ENCODE measurements at regions not wholly inside any gene's neighbourhood (a gene's known extent, or its start where the extent isn't known, plus 50 kb on each side); places are given as distances from the start of the nearest gene placed in this dataset.

- H3K4me3 ChIP-seq (ENCODE audit: low read depth, low read length): no peak overlapping the region
- TF ChIP-seq MYC (IDR thresholded peaks at IDR 0.05; ENCODE audit: low read depth, low read length) (no peak), CTCF (IDR thresholded peaks at IDR 0.05; ENCODE audit: low read depth, low read length) (no peak), POLR2A (IDR thresholded peaks at IDR 0.05; ENCODE audit: extremely low read depth, insufficient read length) (no peak), MAX (IDR thresholded peaks at IDR 0.05; ENCODE audit: low read depth, low read length) (no peak)
- DNase-seq (ENCODE audit: low read depth): no peak
Observed at GRCh38 chr21:33135925-33136324, 66.0 kb downstream of the OLIG1 start.

GRCh38 chr21:33136847-33137502, 67.0 kb downstream of the OLIG1 start:
- no peak for DNase-seq (ENCODE audit: low read depth)
- TF ChIP-seq MAX (IDR thresholded peaks at IDR 0.05; ENCODE audit: low read depth, low read length): no peak
- TF ChIP-seq POLR2A (IDR thresholded peaks at IDR 0.05; ENCODE audit: extremely low read depth, insufficient read length): no peak
- no peak for TF ChIP-seq CTCF (IDR thresholded peaks at IDR 0.05; ENCODE audit: low read depth, low read length)
- TF ChIP-seq MYC (IDR thresholded peaks at IDR 0.05; ENCODE audit: low read depth, low read length): no peak

DNA sequence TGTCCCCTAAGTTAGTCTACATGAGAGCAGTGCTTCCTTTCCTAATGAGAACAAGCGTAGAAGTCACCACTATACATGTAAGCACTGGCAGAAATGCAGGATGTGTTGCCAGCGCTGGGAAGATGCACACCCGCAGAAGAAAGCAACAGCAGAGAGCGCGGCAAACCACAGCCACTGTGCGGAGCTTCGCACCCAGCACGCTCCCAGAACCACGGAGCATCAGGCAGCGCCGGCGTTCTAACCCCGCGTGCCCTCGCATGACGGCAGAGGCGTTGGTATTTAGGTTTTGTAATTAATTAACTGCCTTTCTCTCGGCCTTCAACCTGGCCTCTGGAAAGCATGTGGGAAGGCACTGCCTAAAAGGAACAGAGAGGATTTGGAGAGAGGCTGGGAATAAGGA, 69.1 kb downstream of the OLIG1 start:
- H3K4me3 ChIP-seq (ENCODE audit: low read depth, low read length): no peak overlapping the region
- no peak for DNase-seq (ENCODE audit: low read depth)
- TF ChIP-seq MAX (IDR thresholded peaks at IDR 0.05; ENCODE audit: low read depth, low read length) (no peak), CTCF (IDR thresholded peaks at IDR 0.05; ENCODE audit: low read depth, low read length) (no peak), MYC (IDR thresholded peaks at IDR 0.05; ENCODE audit: low read depth, low read length) (no peak), POLR2A (IDR thresholded peaks at IDR 0.05; ENCODE audit: extremely low read depth, insufficient read length) (no peak)

More at GRCh38 chr21:33136847-33137502, 67.0 kb downstream of the OLIG1 start:
- no peak overlapping the region for H3K4me3 ChIP-seq (ENCODE audit: low read depth, low read length)

DNA sequence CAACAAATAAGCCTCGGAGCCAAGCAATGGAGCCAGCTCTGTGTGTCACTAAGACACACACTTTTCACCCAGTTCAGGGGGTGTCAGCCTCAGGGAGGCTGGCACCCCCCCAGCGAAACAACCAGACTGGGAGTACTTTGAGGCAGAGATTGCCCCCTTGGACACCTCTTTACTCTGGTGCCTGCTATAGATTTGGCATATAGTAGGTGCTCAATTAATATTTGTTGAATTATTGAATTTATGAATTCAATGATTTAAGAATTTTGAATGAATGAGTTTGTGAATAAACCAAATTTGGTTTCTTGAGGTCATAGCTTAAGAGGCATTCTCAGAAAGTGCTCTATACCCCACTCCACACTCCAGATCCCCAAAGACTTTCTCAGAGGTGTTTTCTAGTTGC, 70.3 kb downstream of the OLIG1 start:
- no peak overlapping the region for H3K4me3 ChIP-seq (ENCODE audit: low read depth, low read length)
- TF ChIP-seq CTCF (IDR thresholded peaks at IDR 0.05; ENCODE audit: low read depth, low read length) (no peak), POLR2A (IDR thresholded peaks at IDR 0.05; ENCODE audit: extremely low read depth, insufficient read length) (no peak), MYC (IDR thresholded peaks at IDR 0.05; ENCODE audit: low read depth, low read length) (no peak), MAX (IDR thresholded peaks at IDR 0.05; ENCODE audit: low read depth, low read length) (no peak)
- no peak for DNase-seq (ENCODE audit: low read depth)

DNA sequence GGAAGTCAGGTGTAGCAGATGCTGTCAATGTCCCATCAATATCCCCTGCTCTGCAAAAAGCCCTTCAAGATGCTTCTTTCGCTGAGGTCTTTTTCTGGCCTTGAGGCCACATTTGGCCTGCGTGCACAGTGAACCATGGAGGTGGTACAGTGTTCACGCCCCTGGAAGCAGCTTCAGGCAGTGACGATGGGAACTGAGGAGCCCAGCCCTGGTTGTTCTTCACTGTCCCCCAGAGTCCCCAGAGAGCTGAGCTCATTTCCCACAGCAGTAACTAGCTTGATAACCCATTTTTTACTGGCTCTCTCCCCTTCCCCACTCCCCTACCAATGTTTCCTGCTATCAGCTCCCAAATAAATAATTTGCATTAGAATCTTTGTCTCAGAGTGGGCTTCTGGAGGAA, 76.5 kb downstream of the OLIG1 start:
- DNase-seq (ENCODE audit: low read depth): no peak
- H3K4me3 ChIP-seq (ENCODE audit: low read depth, low read length): no peak overlapping the region
- TF ChIP-seq POLR2A (IDR thresholded peaks at IDR 0.05; ENCODE audit: extremely low read depth, insufficient read length): no peak
- TF ChIP-seq CTCF (IDR thresholded peaks at IDR 0.05; ENCODE audit: low read depth, low read length): no peak
- TF ChIP-seq MYC (IDR thresholded peaks at IDR 0.05; ENCODE audit: low read depth, low read length): no peak
- TF ChIP-seq MAX (IDR thresholded peaks at IDR 0.05; ENCODE audit: low read depth, low read length): no peak
